Right lobe of liver (tissue), 4 donors: ENCODE measurements at regions not wholly inside any gene's neighbourhood (a gene's known extent, or its start where the extent isn't known, plus 50 kb on each side); places are given as distances from the start of the nearest gene placed in this dataset.

ENCODE experiments used
- CTCF ChIP-seq, 4 donors: fragments of 200-600 bp in 3 of 4; fragments of 450-650 bp in 1 of 4; IDR thresholded peaks; one replicate each; pipeline versions ENCODE4 v1.5.1 to v1.8.0; 2016 to 2022; ENCODE audit warnings: antibody characterized with exemption in 4 of 4, mild to moderate bottlenecking in 2 of 4
- POLR2A ChIP-seq: fragments of 450-650 bp; IDR thresholded peaks from one replicate; pipeline ENCODE4 v1.6.1; 2017; ENCODE audit warnings: antibody characterized with exemption, mild to moderate bottlenecking
- donor health status: DM: no; HTN: no; CAD: no.
- donor health status: DM: no; HTN: no; CAD: no.
- donor health status: DM: no; HTN: yes; CAD: no.

GRCh38 chr4:160808174-160808573 lies 1355.6 kb downstream of the FSTL5 start:
- no peak for TF ChIP-seq CTCF (IDR thresholded peaks at IDR 0.05)
- TF ChIP-seq POLR2A = no peak
